H1 (cell line): ENCODE measurements at regions not wholly inside any gene's neighbourhood (a gene's known extent, or its start where the extent isn't known, plus 50 kb on each side); places are given as distances from the start of the nearest gene placed in this dataset.

Experiments
- CTCF ChIA-PET: fragments of 300-600 bp; sonication (Branson Sonifier 250); formaldehyde crosslinking; loops from one replicate; lab custom pipeline; 2021; ENCODE audit not compliant: partially characterized antibody; lab: Charles Lee
- POLR2A ChIA-PET: fragments of 300-600 bp; sonication (Branson Sonifier 250); formaldehyde crosslinking; loops from one replicate; lab custom pipeline; 2021; ENCODE audit warnings: inconsistent platforms; ENCODE audit not compliant: partially characterized antibody; lab: Charles Lee
- DNase-seq, 2 experiments: peaks; one replicate each; pipeline versions ENCODE4 v3.0.0 to v3.0.0-alpha.2; 2010 to 2022; ENCODE audit warnings: low spot score in 2 of 2, low read depth in 1 of 2, mixed read lengths in 1 of 2
- FAIRE-seq: peaks from 2 replicates; lab custom pipeline; 2011; peaks lifted over from hg19 to GRCh38; lab: Jason Lieb, UNC
- H2AFZ ChIP-seq: 2 replicates; pipeline ENCODE4 v1.8.1; 2012; ENCODE audit warnings: low read length, inconsistent platforms
- H2AK5ac ChIP-seq: 2 replicates; pipeline ENCODE4 v1.6.1; 2013; ENCODE audit warnings: low read depth, low read length
- H2BK120ac ChIP-seq: replicated peaks from 2 replicates; pipeline ENCODE3; 2013; ENCODE audit warnings: low read depth, low read length, inconsistent platforms
- H2BK12ac ChIP-seq: 2 replicates; pipeline ENCODE4 v1.6.1; 2013; ENCODE audit warnings: low read depth, low read length
- H2BK15ac ChIP-seq: 2 replicates; pipeline ENCODE4 v1.6.1; 2013; ENCODE audit warnings: low read length
- H2BK20ac ChIP-seq: 2 replicates; pipeline ENCODE4 v1.6.1; 2013; ENCODE audit warnings: low read length
- H2BK5ac ChIP-seq: 2 replicates; pipeline ENCODE4 v1.6.1; 2013; ENCODE audit warnings: low read depth, low read length
- H3K14ac ChIP-seq: 2 replicates; pipeline ENCODE4 v1.6.1; 2013; ENCODE audit warnings: inconsistent platforms; ENCODE audit not compliant: insufficient read length
- H3K18ac ChIP-seq: 2 replicates; pipeline ENCODE4 v1.6.1; 2013; ENCODE audit warnings: low read length; ENCODE audit errors: extremely low read depth
- H3K23ac ChIP-seq: 2 replicates; pipeline ENCODE4 v1.6.1; 2013; ENCODE audit warnings: inconsistent platforms; ENCODE audit not compliant: insufficient read length
- H3K23me2 ChIP-seq: 2 replicates; pipeline ENCODE4 v1.6.1; 2013; ENCODE audit warnings: low read depth, low read length
- H3K27ac ChIP-seq: 2 replicates; pipeline ENCODE4 v1.6.1; 2011; ENCODE audit warnings: low read depth, low read length, inconsistent platforms
- H3K27me3 ChIP-seq, 4 experiments: replicated peaks in 1 of 4; 1 replicate in 1 of 4; 2 replicates in 3 of 4; pipeline versions ENCODE4 v1.6.1 to v1.8.1; 2011 to 2013; ENCODE audit warnings: low read length in 3 of 4, mild to moderate bottlenecking in 3 of 4, inconsistent platforms in 2 of 4, mixed read lengths in 2 of 4, moderate library complexity in 1 of 4; ENCODE audit not compliant: control insufficient read depth in 3 of 4, insufficient read depth in 3 of 4; ENCODE audit errors: extremely low read depth in 1 of 4
- H3K36me3 ChIP-seq, 4 experiments: 2 replicates each; pipeline versions ENCODE4 v1.6.1 to v1.8.1; 2011 to 2013; ENCODE audit warnings: mild to moderate bottlenecking in 4 of 4, low read length in 3 of 4, moderate library complexity in 2 of 4, control low read depth in 1 of 4, inconsistent platforms in 1 of 4; ENCODE audit not compliant: insufficient read depth in 4 of 4, control insufficient read depth in 2 of 4
- H3K4ac ChIP-seq: replicated peaks from 2 replicates; pipeline ENCODE3; 2013; ENCODE audit warnings: low read length, low read depth, mixed read lengths, inconsistent platforms; ENCODE audit not compliant: insufficient read length
- H3K4me1 ChIP-seq, 4 experiments: replicated peaks in 1 of 4; 1 replicate in 1 of 4; 2 replicates in 3 of 4; pipeline versions ENCODE4 v1.6.1 to v1.8.1; 2011 to 2013; ENCODE audit warnings: low read length in 3 of 4, inconsistent platforms in 2 of 4, mixed read lengths in 1 of 4; ENCODE audit not compliant: insufficient read depth in 4 of 4, control insufficient read depth in 3 of 4
- H3K4me2 ChIP-seq, 2 experiments: 2 replicates each; pipeline versions ENCODE4 v1.6.1 to v1.8.1; 2011 to 2013; ENCODE audit warnings: low read depth in 2 of 2, low read length in 2 of 2, control low read depth in 1 of 2, inconsistent platforms in 1 of 2, mild to moderate bottlenecking in 1 of 2; ENCODE audit not compliant: insufficient read depth in 1 of 2
- H3K4me3 ChIP-seq, 4 experiments: fragments of 200-600, 300-600 bp in 1 of 4; sonication (generic), shearing (Covaris generic), sonication (Bioruptor Twin) in 1 of 4; 2 replicates each; pipeline versions ENCODE4 v1.5.1 to v1.8.1; 2011 to 2016; ENCODE audit warnings: low read length in 4 of 4, low read depth in 3 of 4, control low read depth in 2 of 4, inconsistent platforms in 2 of 4, mild to moderate bottlenecking in 2 of 4, mixed read lengths in 1 of 4, moderate library complexity in 1 of 4; ENCODE audit not compliant: insufficient read depth in 2 of 4; ENCODE audit errors: extremely low read depth in 1 of 4
- H3K56ac ChIP-seq: replicated peaks from 2 replicates; pipeline ENCODE3; 2013; ENCODE audit warnings: low read depth, mild to moderate bottlenecking, mixed read lengths, low read length, inconsistent platforms; ENCODE audit not compliant: insufficient read length
- H3K79me1 ChIP-seq: 2 replicates; pipeline ENCODE4 v1.6.1; 2013; ENCODE audit warnings: low read depth, low read length, control low read depth
- H3K79me2 ChIP-seq, 2 experiments: 2 replicates each; pipeline versions ENCODE4 v1.6.1 to v1.8.1; 2012 to 2013; ENCODE audit warnings: low read length in 2 of 2, mild to moderate bottlenecking in 2 of 2, inconsistent platforms in 1 of 2; ENCODE audit not compliant: insufficient read depth in 2 of 2, control insufficient read depth in 1 of 2
- H3K9ac ChIP-seq, 4 experiments: replicated peaks in 1 of 4; 1 replicate in 1 of 4; 2 replicates in 3 of 4; pipeline versions ENCODE4 v1.6.1 to v1.8.1; 2011 to 2013; ENCODE audit warnings: low read depth in 3 of 4, low read length in 3 of 4, control low read depth in 2 of 4, mild to moderate bottlenecking in 2 of 4, moderate library complexity in 2 of 4, inconsistent platforms in 1 of 4; ENCODE audit errors: extremely low read depth in 1 of 4
- H3K9me3 ChIP-seq, 2 experiments: 2 replicates each; pipeline versions ENCODE4 v1.6.1 to v1.8.1; 2012 to 2013; ENCODE audit warnings: mild to moderate bottlenecking in 2 of 2, moderate library complexity in 2 of 2, control low read depth in 1 of 2, inconsistent platforms in 1 of 2, low read depth in 1 of 2, low read length in 1 of 2, mixed read lengths in 1 of 2; ENCODE audit not compliant: insufficient read depth in 2 of 2
- H4K20me1 ChIP-seq, 2 experiments: replicated peaks in 1 of 2; 2 replicates each; pipeline versions ENCODE3 to v1.8.1; 2011 to 2013; ENCODE audit warnings: inconsistent platforms in 2 of 2, low read length in 2 of 2, mild to moderate bottlenecking in 1 of 2; ENCODE audit not compliant: insufficient read depth in 2 of 2, control insufficient read depth in 1 of 2
- H4K5ac ChIP-seq: 2 replicates; pipeline ENCODE4 v1.6.1; 2013; ENCODE audit warnings: low read length, low read depth, mixed read lengths, inconsistent platforms; ENCODE audit not compliant: insufficient read length
- H4K8ac ChIP-seq: 2 replicates; pipeline ENCODE4 v1.8.0; 2013; ENCODE audit warnings: mild to moderate bottlenecking, moderate library complexity, low read length, inconsistent platforms; ENCODE audit not compliant: insufficient read depth; ENCODE audit errors: extremely low read depth
- H4K91ac ChIP-seq: replicated peaks from 2 replicates; pipeline ENCODE3; 2013; ENCODE audit warnings: low read length, mixed read lengths, inconsistent platforms; ENCODE audit not compliant: insufficient read length
- BACH1 ChIP-seq: IDR thresholded peaks from 2 replicates; pipeline ENCODE4 v1.6.1; 2012; ENCODE audit warnings: low read length, improper control_type of control experiment
- CBX8 ChIP-seq: fragments of 300-800, 300-1000 bp; sonication (generic); IDR thresholded peaks from 2 replicates; pipeline ENCODE4 v1.7.1; 2016; ENCODE audit warnings: low read depth, low read length, borderline replicate concordance
- CTBP2 ChIP-seq: IDR thresholded peaks from 2 replicates; pipeline ENCODE4 v1.7.0; 2011; ENCODE audit warnings: borderline replicate concordance, mild to moderate bottlenecking, moderate library complexity, mixed read lengths, low read length; ENCODE audit not compliant: insufficient read depth, insufficient read length
- GTF2F1 ChIP-seq: IDR thresholded peaks from 2 replicates; pipeline ENCODE4 v1.6.1; 2012; ENCODE audit warnings: low read depth, low read length, improper control_type of control experiment, borderline replicate concordance
- HDAC6 ChIP-seq: IDR thresholded peaks from one replicate; pipeline ENCODE4 v1.7.1; 2012; ENCODE audit warnings: low read depth, mild to moderate bottlenecking, inconsistent platforms, low read length, moderate library complexity
- JUND ChIP-seq: IDR thresholded peaks from 2 replicates; pipeline ENCODE4 v1.6.1; 2011; ENCODE audit warnings: mild to moderate bottlenecking, improper control_type of control experiment, low read length
- NANOG ChIP-seq: IDR thresholded peaks from 2 replicates; pipeline ENCODE4 v1.6.1; 2011; ENCODE audit warnings: low read length, low read depth, mild to moderate bottlenecking, inconsistent platforms; ENCODE audit not compliant: insufficient read depth, poor library complexity, severe bottlenecking
- NRF1 ChIP-seq: IDR thresholded peaks from 2 replicates; pipeline ENCODE4 v1.6.1; 2011; ENCODE audit warnings: mild to moderate bottlenecking, low read depth, low read length, improper control_type of control experiment
- POLR2AphosphoS5 ChIP-seq: IDR thresholded peaks from 2 replicates; pipeline ENCODE4 v1.6.1; 2011; ENCODE audit warnings: low read depth, low read length
- RFX5 ChIP-seq: IDR thresholded peaks from 2 replicates; pipeline ENCODE4 v1.6.1; 2011; ENCODE audit warnings: low read depth, low read length, improper control_type of control experiment, borderline replicate concordance
- RNF2 ChIP-seq: fragments of 200-900, 300-1000 bp; sonication (generic); IDR thresholded peaks from 2 replicates; pipeline ENCODE4 v1.7.1; 2016; ENCODE audit warnings: borderline replicate concordance, low read depth, mild to moderate bottlenecking, antibody characterized with exemption, low read length; ENCODE audit not compliant: poor library complexity, severe bottlenecking; ENCODE audit errors: missing control alignments
- SIN3A ChIP-seq, 2 experiments: IDR thresholded peaks in 1 of 2; conservative IDR thresholded peaks in 1 of 2; 2 replicates each; pipeline ENCODE4 v1.6.1; 2011 to 2012; ENCODE audit warnings: low read length in 2 of 2, improper control_type of control experiment in 1 of 2, low read depth in 1 of 2, mild to moderate bottlenecking in 1 of 2
- TEAD4 ChIP-seq: IDR thresholded peaks from 2 replicates; pipeline ENCODE4 v1.6.1; 2012; ENCODE audit warnings: low read depth, low read length, inconsistent platforms, mixed read lengths
- YY1 ChIP-seq: IDR thresholded peaks from 2 replicates; pipeline ENCODE4 v1.6.1; 2011; ENCODE audit warnings: low read depth, mild to moderate bottlenecking, low read length
- ZNF274 ChIP-seq: IDR thresholded peaks from 2 replicates; pipeline ENCODE4 v1.7.0; 2012; ENCODE audit warnings: low read length, borderline replicate concordance; ENCODE audit errors: extremely low read depth

GRCh38 chr4:96681218-96681617 is 841.3 kb downstream of the PDHA2 start:
- Histone ChIP-seq H3K4ac (no peak overlapping the region), H3K9ac (no peak overlapping the region), H4K91ac (no peak overlapping the region), H3K4me1 (no peaks in the 10 kb centered on the region), H3K4me3 (no peak overlapping the region), H2AFZ (no peak overlapping the region), H3K14ac (no peak overlapping the region), H2BK12ac (no peak overlapping the region), H3K79me1 (no peaks in the 10 kb centered on the region), H2BK5ac (no peak overlapping the region), H3K27me3 (peaks cover 0 to 1% (median 0%) of the 10 kb centered on the region in 4 experiments; a peak in 1 of 7 replicates), H3K4me2 (no peak overlapping the region), H4K20me1 (no peaks in the 10 kb centered on the region), H4K8ac (no peak overlapping the region), H3K36me3 (no peaks in the 10 kb centered on the region), H3K18ac (no peak overlapping the region), H3K9me3 (no peaks in the 10 kb centered on the region), H3K27ac (no peak overlapping the region), H2BK20ac (no peak overlapping the region), H2BK120ac (no peak overlapping the region), H4K5ac (no peak overlapping the region), H3K56ac (no peak overlapping the region), H2BK15ac (no peak overlapping the region), H2AK5ac (no peak overlapping the region), H3K79me2 (no peaks in the 10 kb centered on the region), H3K23ac (no peak overlapping the region), H3K23me2 (no peaks in the 10 kb centered on the region)
- CTCF ChIA-PET = interaction anchor here (0.6 kb wide), 1 partner anchor 9 kb away, joined by 3 read pairs; no protein-coding TSS in a partner anchor
- POLR2A ChIA-PET = no interaction called here
- DNase-seq (no peak), FAIRE-seq (no peak)
- no peak for TF ChIP-seq GTF2F1
- TF ChIP-seq POLR2AphosphoS5 = no peak
- no peak for TF ChIP-seq CBX8
- TF ChIP-seq YY1 = no peak
- no peak for TF ChIP-seq ZNF274
- no peak for TF ChIP-seq HDAC6
- no peak for TF ChIP-seq TEAD4
- no peak for TF ChIP-seq RNF2
- TF ChIP-seq CTBP2 = no peak
- TF ChIP-seq BACH1 = no peak
- no peak for TF ChIP-seq RFX5
- no peak for TF ChIP-seq NRF1
- no peak for TF ChIP-seq NANOG
- TF ChIP-seq JUND = no peak
- no peak for TF ChIP-seq SIN3A (conservative IDR thresholded peaks at IDR 0.05 in 1 of 2, IDR thresholded peaks at IDR 0.05 in 1 of 2; ENCODE audit: low read depth in 1 of 2, low read length in 2 of 2)
